CD14-positive monocyte (primary cell): ENCODE measurements at regions not wholly inside any gene's neighbourhood (a gene's known extent, or its start where the extent isn't known, plus 50 kb on each side); places are given as distances from the start of the nearest gene placed in this dataset.

Source experiments
- DNase-seq, 3 donors: peaks; one replicate each; pipeline ENCODE4 v3.0.0-alpha.2; 2011 to 2022
- H2AFZ ChIP-seq: 2 replicates; pipeline ENCODE4 v1.6.0; 2012; ENCODE audit warnings: mild to moderate bottlenecking, low read depth, low read length, inconsistent platforms; ENCODE audit not compliant: insufficient read depth, poor library complexity, severe bottlenecking
- H3K27ac ChIP-seq, 2 donors: 1 replicate in 1 of 2; 2 replicates in 1 of 2; pipeline ENCODE4 v1.5.1; 2012 to 2013; ENCODE audit warnings: low read length in 2 of 2, control low read depth in 1 of 2, inconsistent platforms in 1 of 2, low read depth in 1 of 2, mild to moderate bottlenecking in 1 of 2
- H3K27me3 ChIP-seq, 2 donors: one replicate each; pipeline versions ENCODE4 v1.6.0 to v1.6.1; 2011 to 2013; ENCODE audit warnings: low read length in 2 of 2; ENCODE audit not compliant: control insufficient read depth in 2 of 2, insufficient read depth in 2 of 2
- H3K36me3 ChIP-seq, 2 donors: replicated peaks in 1 of 2; 1 replicate in 1 of 2; 2 replicates in 1 of 2; pipeline versions ENCODE4 v1.5.1 to v1.6.1; 2012 to 2013; ENCODE audit warnings: low read length in 2 of 2, control low read depth in 1 of 2, inconsistent platforms in 1 of 2, mild to moderate bottlenecking in 1 of 2; ENCODE audit not compliant: insufficient read depth in 2 of 2, control insufficient read depth in 1 of 2
- H3K4me1 ChIP-seq, 2 donors: 1 replicate in 1 of 2; 2 replicates in 1 of 2; pipeline versions ENCODE4 v1.5.1 to v1.6.1; 2012 to 2013; ENCODE audit warnings: low read length in 2 of 2, control low read depth in 1 of 2, inconsistent platforms in 1 of 2, mild to moderate bottlenecking in 1 of 2, moderate library complexity in 1 of 2; ENCODE audit not compliant: insufficient read depth in 2 of 2, control insufficient read depth in 1 of 2
- H3K4me2 ChIP-seq: replicated peaks from 2 replicates; pipeline ENCODE3; 2012; ENCODE audit warnings: low read length, moderate library complexity, mild to moderate bottlenecking; ENCODE audit not compliant: poor library complexity, severe bottlenecking; ENCODE audit errors: extremely low read depth
- H3K4me3 ChIP-seq, 3 experiments: fragments of 200-600 bp in 1 of 3; sonication (generic) in 1 of 3; replicated peaks in 1 of 3; 1 replicate in 2 of 3; 2 replicates in 1 of 3; pipeline ENCODE4 v1.5.1; 2011 to 2013; ENCODE audit warnings: low read length in 3 of 3, mild to moderate bottlenecking in 3 of 3, control low read depth in 2 of 3, low read depth in 2 of 3, inconsistent platforms in 1 of 3, moderate library complexity in 1 of 3
- H3K79me2 ChIP-seq: 2 replicates; pipeline ENCODE4 v1.6.0; 2012; ENCODE audit warnings: mild to moderate bottlenecking, control low read depth, inconsistent platforms, low read length, moderate library complexity; ENCODE audit not compliant: insufficient read depth
- H3K9ac ChIP-seq: 2 replicates; pipeline ENCODE4 v1.6.0; 2017; ENCODE audit warnings: low read length, mild to moderate bottlenecking; ENCODE audit not compliant: insufficient read depth, poor library complexity, severe bottlenecking
- H3K9me3 ChIP-seq, 2 donors: replicated peaks in 1 of 2; 1 replicate in 1 of 2; 2 replicates in 1 of 2; pipeline versions ENCODE4 v1.5.1 to v1.6.1; 2012 to 2013; ENCODE audit warnings: low read length in 2 of 2, control low read depth in 1 of 2; ENCODE audit not compliant: control insufficient read depth in 1 of 2, insufficient read depth in 1 of 2
- H4K20me1 ChIP-seq: 2 replicates; pipeline ENCODE4 v1.6.0; 2012; ENCODE audit warnings: mild to moderate bottlenecking, low read length, control low read depth, moderate library complexity; ENCODE audit not compliant: insufficient read depth
- H3K27ac Mint-ChIP-seq, 7 donors: one replicate each; pipeline ENCODE4 v1.8.0; 2020; ENCODE audit warnings: mild to moderate bottlenecking in 7 of 7, mixed read lengths in 7 of 7, moderate library complexity in 6 of 7, inconsistent platforms in 2 of 7
- H3K27me3 Mint-ChIP-seq, 3 donors: one replicate each; pipeline ENCODE4 v1.8.0; 2021 to 2022; ENCODE audit warnings: low read depth in 3 of 3, mild to moderate bottlenecking in 3 of 3, mixed read lengths in 3 of 3, moderate library complexity in 3 of 3, inconsistent platforms in 1 of 3
- H3K36me3 Mint-ChIP-seq, 2 donors: one replicate each; pipeline ENCODE4 v1.8.0; 2020; ENCODE audit warnings: mixed read lengths in 2 of 2, inconsistent platforms in 1 of 2, mild to moderate bottlenecking in 1 of 2
- H3K4me1 Mint-ChIP-seq: one replicate; pipeline ENCODE4 v1.8.0; 2020; ENCODE audit warnings: mild to moderate bottlenecking, mixed read lengths
- H3K4me3 Mint-ChIP-seq, 2 donors: one replicate each; pipeline ENCODE4 v1.8.0; 2020; ENCODE audit warnings: mild to moderate bottlenecking in 2 of 2, mixed read lengths in 2 of 2, moderate library complexity in 1 of 2
- H3K9me3 Mint-ChIP-seq, 7 donors: one replicate each; pipeline ENCODE4 v1.8.0; 2020 to 2022; ENCODE audit warnings: mixed read lengths in 7 of 7, mild to moderate bottlenecking in 6 of 7, moderate library complexity in 6 of 7, inconsistent platforms in 2 of 7
- CTCF ChIP-seq: fragments of 200-600 bp; IDR thresholded peaks from one replicate; pipeline ENCODE4 v1.8.0; 2022; ENCODE audit warnings: antibody characterized with exemption, mild to moderate bottlenecking
- WGBS: methylation state at CpG from one replicate; pipeline ENCODE4 v1.1.5; 2013; ENCODE audit warnings: missing lambda C conversion rate; ENCODE audit not compliant: insufficient coverage; 5-methylcytosine and 5-hydroxymethylcytosine counted together
- intact Hi-C, 2 donors: fragments of 100-400 bp; cut with micrococcal nuclease; formaldehyde crosslinking; loops; one replicate each; pipeline versions ENCODE4 v1.15.0 to v1.15.1; 2023

DNA sequence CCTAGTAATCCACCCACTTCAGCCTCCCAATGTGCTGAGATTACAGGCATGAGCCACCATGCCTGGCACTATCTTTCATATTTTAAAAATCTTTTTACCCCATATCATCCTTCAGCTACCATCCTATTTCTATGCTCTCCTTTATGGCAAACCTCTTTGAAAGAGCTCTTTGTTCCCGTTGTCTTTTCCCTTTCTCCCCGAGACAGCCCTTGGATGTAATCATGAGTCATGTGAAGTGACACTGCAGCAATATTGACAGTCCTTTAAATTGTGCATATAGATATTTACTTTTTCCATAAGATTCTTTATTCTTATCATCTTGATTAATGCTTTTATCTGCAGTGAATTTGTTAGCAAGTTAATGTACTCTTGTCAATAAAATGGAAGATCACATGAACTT, 286.6 kb downstream of the ANKRD7 start:
- no peak for TF ChIP-seq CTCF
- H3K4me2 ChIP-seq: no peak overlapping the region
- no peak overlapping the region for H3K4me3 Mint-ChIP-seq
- no peaks in the 10 kb centered on the region for H3K79me2 ChIP-seq
- no peaks in the 10 kb centered on the region for H4K20me1 ChIP-seq
- no peaks in the 10 kb centered on the region for H3K4me1 Mint-ChIP-seq
- no peaks in the 10 kb centered on the region for H3K36me3 ChIP-seq
- no peak overlapping the region for H3K9ac ChIP-seq
- H3K4me3 ChIP-seq: no peak overlapping the region
- no peak overlapping the region for H3K27ac ChIP-seq
- H3K9me3 Mint-ChIP-seq: peaks cover 0 to 2% (median 0%) of the 10 kb centered on the region in 7 donors
- no peaks in the 10 kb centered on the region for H3K27me3 ChIP-seq
- no peaks in the 10 kb centered on the region for H3K4me1 ChIP-seq
- no peaks in the 10 kb centered on the region for H3K9me3 ChIP-seq
- H2AFZ ChIP-seq: no peak overlapping the region
- peaks cover 0 to 4% (median 0%) of the 10 kb centered on the region in 3 donors for H3K27me3 Mint-ChIP-seq
- intact Hi-C loops: no loop called here
- no peak overlapping the region for H3K27ac Mint-ChIP-seq
- H3K36me3 Mint-ChIP-seq: no peaks in the 10 kb centered on the region
- no CpG with 5 or more reads among the region's 2 CpGs for WGBS
- no peak for DNase-seq

DNA sequence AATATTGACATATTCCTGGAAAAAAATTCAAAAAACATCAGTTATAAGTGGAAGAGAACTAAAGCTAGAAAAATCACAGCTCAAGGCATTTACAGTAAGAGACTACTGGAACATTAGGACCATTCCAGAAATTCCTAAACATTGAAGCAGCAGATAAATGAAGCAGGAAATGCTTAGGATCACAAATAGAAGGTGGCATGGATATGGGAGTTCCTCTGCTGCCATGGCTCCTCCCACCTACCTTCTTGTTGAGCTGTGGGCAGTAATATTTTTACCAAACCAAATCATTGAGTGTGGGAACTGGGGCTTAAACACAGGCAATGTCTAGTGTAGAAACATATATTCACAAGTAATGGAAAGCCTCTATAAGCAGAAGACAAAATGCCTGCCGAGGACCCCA, 292.8 kb downstream of the ANKRD7 start:
- Histone ChIP-seq H3K9me3 (no peaks in the 10 kb centered on the region), H3K79me2 (no peaks in the 10 kb centered on the region), H3K4me3 (no peak overlapping the region), H3K27me3 (no peaks in the 10 kb centered on the region), H3K4me2 (no peak overlapping the region), H4K20me1 (no peaks in the 10 kb centered on the region), H3K4me1 (no peaks in the 10 kb centered on the region), H3K36me3 (no peaks in the 10 kb centered on the region), H3K27ac (no peak overlapping the region), H3K9ac (no peak overlapping the region), H2AFZ (no peak overlapping the region)
- Mint-ChIP-seq H3K27me3 (no peaks in the 10 kb centered on the region), H3K4me1 (no peaks in the 10 kb centered on the region), H3K36me3 (no peaks in the 10 kb centered on the region), H3K27ac (no peak overlapping the region), H3K9me3 (peaks cover 0 to 2% (median 0%) of the 10 kb centered on the region in 7 donors), H3K4me3 (no peak overlapping the region)
- no peak for DNase-seq
- intact Hi-C loops: no loop called here
- TF ChIP-seq CTCF: no peak
- no CpG with 5 or more reads among the region's 1 CpG for WGBS
